Left lobe of liver (tissue), 2 donors: ENCODE measurements at regions not wholly inside any gene's neighbourhood (a gene's known extent, or its start where the extent isn't known, plus 50 kb on each side); places are given as distances from the start of the nearest gene placed in this dataset.
"Not testable (repeated sequence)": the region's sequence is repeated elsewhere in the genome, so short reads cannot be mapped to it uniquely, and the experiment has no call there.

ENCODE experiments used
- ATAC-seq: fragments of 200-7000 bp; cut with Tn5 transposase; one replicate; pipeline ENCODE4 v1.9.1; 2020; ENCODE audit warnings: mild to moderate bottlenecking, moderate library complexity
- DNase-seq: peaks from one replicate; pipeline ENCODE4 v3.0.0-alpha.2; 2020; ENCODE audit warnings: low spot score
- donor health status: DM: no; HTN: no; CAD: no; lungs with moderate emphysema.
- donor health status: DM: no; HTN: yes; CAD: no.

- ATAC-seq, DNase-seq: not testable (repeated sequence)
These were observed 905.9 kb downstream of the SPATA31A6 start for GRCh38 chr9:43089337-43089736.

- not testable (repeated sequence) for DNase-seq, ATAC-seq
These were observed 926.9 kb downstream of the SPATA31A6 start for GRCh38 chr9:43110376-43110775.

GRCh38 chr9:43112846-43113245 lies 929.4 kb downstream of the SPATA31A6 start:
- not testable (repeated sequence) for ATAC-seq, DNase-seq

GRCh38 chr9:43115813-43116229 lies 932.4 kb downstream of the SPATA31A6 start:
- DNase-seq, result peak; percentile 93
- not testable (repeated sequence) for ATAC-seq

- peak; percentile 63 for DNase-seq
- not testable (repeated sequence) for ATAC-seq
These were observed 934.8 kb downstream of the SPATA31A6 start for GRCh38 chr9:43118088-43118865.

- peak; percentile 53 for DNase-seq
- not testable (repeated sequence) for ATAC-seq
These were observed 936.1 kb downstream of the SPATA31A6 start for GRCh38 chr9:43119565-43119964.

GRCh38 chr9:43119978-43120377 lies 936.5 kb downstream of the SPATA31A6 start:
- DNase-seq (peak; percentile 83), ATAC-seq (peak; percentile 45)

GRCh38 chr9:43125894-43126293 lies 942.4 kb downstream of the SPATA31A6 start:
- not testable (repeated sequence) for ATAC-seq
- DNase-seq, result peak; percentile 56

- DNase-seq, result peak; percentile 68
- ATAC-seq, result not testable (repeated sequence)
These were observed 943.7 kb downstream of the SPATA31A6 start for GRCh38 chr9:43127026-43127775.

- ATAC-seq, DNase-seq: not testable (repeated sequence)
These were observed 944.5 kb downstream of the SPATA31A6 start for GRCh38 chr9:43127949-43128348.

GRCh38 chr9:43130744-43131171 lies 947.3 kb downstream of the SPATA31A6 start:
- not testable (repeated sequence) for DNase-seq, ATAC-seq

GRCh38 chr9:43135440-43135839 lies 952.0 kb downstream of the SPATA31A6 start:
- ATAC-seq, result not testable (repeated sequence)

GRCh38 chr9:43138909-43139308 lies 955.5 kb downstream of the SPATA31A6 start:
- not testable (repeated sequence) for DNase-seq, ATAC-seq

More at GRCh38 chr9:43135440-43135839, 952.0 kb downstream of the SPATA31A6 start:
- not testable (repeated sequence) for DNase-seq

GRCh38 chr9:43139349-43139748 lies 955.9 kb downstream of the SPATA31A6 start:
- DNase-seq, ATAC-seq: not testable (repeated sequence)

- DNase-seq, ATAC-seq: not testable (repeated sequence)
These were observed 956.6 kb downstream of the SPATA31A6 start for GRCh38 chr9:43139878-43140608.
